ENCODE measurements at regions not wholly inside any gene's neighbourhood (a gene's known extent, or its start where the extent isn't known, plus 50 kb on each side); places are given as distances from the start of the nearest gene placed in this dataset.

DNA sequence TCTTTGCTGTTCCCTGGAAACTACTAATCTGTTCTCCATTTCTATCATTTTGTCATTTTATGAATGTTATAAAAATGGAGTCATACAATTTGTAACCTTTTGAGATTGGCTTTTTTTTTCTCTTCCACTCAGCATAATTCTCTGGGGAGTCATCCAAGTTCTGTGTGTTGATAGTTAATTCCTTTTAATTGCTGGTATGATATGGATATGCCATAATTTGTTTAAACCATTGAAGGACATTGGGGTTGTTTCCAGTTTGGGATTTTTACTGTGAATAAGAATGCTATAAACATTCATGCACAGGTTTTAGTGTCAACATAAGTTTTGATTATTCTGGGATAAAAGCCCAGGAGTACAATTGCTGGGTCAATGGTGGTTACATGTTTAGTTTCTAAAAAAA, 279.4 kb downstream of the WNT5A start:
- no peaks in the 10 kb centered on the region for H3K79me2 ChIP-seq (ENCODE audit: insufficient read depth, low read length)
- H3K4me1 ChIP-seq (ENCODE audit: insufficient read depth, low read length) = no peaks in the 10 kb centered on the region
- H3K4me2 ChIP-seq (ENCODE audit: insufficient read depth, low read length) = no peak overlapping the region
- no peaks in the 10 kb centered on the region for H3K27me3 ChIP-seq (ENCODE audit: insufficient read depth, low read length, poor library complexity)
- no peaks in the 10 kb centered on the region for H4K20me1 ChIP-seq (ENCODE audit: insufficient read depth, low read length)
- H3K4me3 ChIP-seq (ENCODE audit: low read depth in 1 of 2, low read length in 2 of 2) = no peak overlapping the region
- no peaks in the 10 kb centered on the region for H3K9me3 ChIP-seq (ENCODE audit: insufficient read depth, low read length, severe bottlenecking)
- DNase-seq (no peak), ATAC-seq (ENCODE audit: insufficient read depth, low read depth) (no peak)
- no peak for TF ChIP-seq EZH2 (IDR thresholded peaks at IDR 0.05; ENCODE audit: borderline replicate concordance, low read depth, low read length, severe bottlenecking)
- TF ChIP-seq, protein P1, sequence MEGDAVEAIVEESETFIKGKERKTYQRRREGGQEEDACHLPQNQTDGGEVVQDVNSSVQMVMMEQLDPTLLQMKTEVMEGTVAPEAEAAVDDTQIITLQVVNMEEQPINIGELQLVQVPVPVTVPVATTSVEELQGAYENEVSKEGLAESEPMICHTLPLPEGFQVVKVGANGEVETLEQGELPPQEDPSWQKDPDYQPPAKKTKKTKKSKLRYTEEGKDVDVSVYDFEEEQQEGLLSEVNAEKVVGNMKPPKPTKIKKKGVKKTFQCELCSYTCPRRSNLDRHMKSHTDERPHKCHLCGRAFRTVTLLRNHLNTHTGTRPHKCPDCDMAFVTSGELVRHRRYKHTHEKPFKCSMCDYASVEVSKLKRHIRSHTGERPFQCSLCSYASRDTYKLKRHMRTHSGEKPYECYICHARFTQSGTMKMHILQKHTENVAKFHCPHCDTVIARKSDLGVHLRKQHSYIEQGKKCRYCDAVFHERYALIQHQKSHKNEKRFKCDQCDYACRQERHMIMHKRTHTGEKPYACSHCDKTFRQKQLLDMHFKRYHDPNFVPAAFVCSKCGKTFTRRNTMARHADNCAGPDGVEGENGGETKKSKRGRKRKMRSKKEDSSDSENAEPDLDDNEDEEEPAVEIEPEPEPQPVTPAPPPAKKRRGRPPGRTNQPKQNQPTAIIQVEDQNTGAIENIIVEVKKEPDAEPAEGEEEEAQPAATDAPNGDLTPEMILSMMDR (IDR thresholded peaks at IDR 0.05; ENCODE audit: borderline replicate concordance, extremely low read depth, low read length, poor library complexity, severe bottlenecking) = no peak
- no peak overlapping the region for H2AFZ ChIP-seq (ENCODE audit: low read depth, low read length)
- H3K9ac ChIP-seq (ENCODE audit: low read depth, low read length) = no peak overlapping the region
- H3K36me3 ChIP-seq (ENCODE audit: insufficient read depth, low read length) = no peaks in the 10 kb centered on the region
- H3K27ac ChIP-seq (ENCODE audit: low read length) = no peak overlapping the region

GRCh38 chr3:55205990-55206389, 278.1 kb upstream of the LRTM1 start:
- H2AFZ ChIP-seq (ENCODE audit: low read depth, low read length) = no peak overlapping the region
- H4K20me1 ChIP-seq (ENCODE audit: insufficient read depth, low read length) = no peaks in the 10 kb centered on the region
- H3K4me1 ChIP-seq (ENCODE audit: insufficient read depth, low read length) = no peaks in the 10 kb centered on the region
- no peaks in the 10 kb centered on the region for H3K79me2 ChIP-seq (ENCODE audit: insufficient read depth, low read length)
- no peak overlapping the region for H3K9ac ChIP-seq (ENCODE audit: low read depth, low read length)
- no peak overlapping the region for H3K27ac ChIP-seq (ENCODE audit: low read length)
- H3K36me3 ChIP-seq (ENCODE audit: insufficient read depth, low read length) = no peaks in the 10 kb centered on the region
- no peaks in the 10 kb centered on the region for H3K27me3 ChIP-seq (ENCODE audit: insufficient read depth, low read length, poor library complexity)
- ATAC-seq (ENCODE audit: insufficient read depth, low read depth) (no peak), DNase-seq (no peak)
- H3K9me3 ChIP-seq (ENCODE audit: insufficient read depth, low read length, severe bottlenecking) = no peaks in the 10 kb centered on the region
- H3K4me2 ChIP-seq (ENCODE audit: insufficient read depth, low read length) = no peak overlapping the region
- no peak overlapping the region for H3K4me3 ChIP-seq (ENCODE audit: low read depth in 1 of 2, low read length in 2 of 2)
- TF ChIP-seq, protein P1 (IDR thresholded peaks at IDR 0.05; ENCODE audit: borderline replicate concordance, extremely low read depth, low read length, poor library complexity, severe bottlenecking) = no peak
- no peak for TF ChIP-seq EZH2 (IDR thresholded peaks at IDR 0.05; ENCODE audit: borderline replicate concordance, low read depth, low read length, severe bottlenecking)

- H3K4me3 ChIP-seq (ENCODE audit: low read depth in 1 of 2, low read length in 2 of 2) = no peak overlapping the region
- no peak overlapping the region for H3K9ac ChIP-seq (ENCODE audit: low read depth, low read length)
- no peak overlapping the region for H3K4me2 ChIP-seq (ENCODE audit: insufficient read depth, low read length)
- no peaks in the 10 kb centered on the region for H3K36me3 ChIP-seq (ENCODE audit: insufficient read depth, low read length)
- H3K27me3 ChIP-seq (ENCODE audit: insufficient read depth, low read length, poor library complexity) = no peaks in the 10 kb centered on the region
- H2AFZ ChIP-seq (ENCODE audit: low read depth, low read length) = no peak overlapping the region
- DNase-seq (no peak), ATAC-seq (ENCODE audit: insufficient read depth, low read depth) (no peak)
- H3K27ac ChIP-seq (ENCODE audit: low read length) = no peak overlapping the region
- TF ChIP-seq, protein P1 (IDR thresholded peaks at IDR 0.05; ENCODE audit: borderline replicate concordance, extremely low read depth, low read length, poor library complexity, severe bottlenecking) = no peak
- no peak for TF ChIP-seq EZH2 (IDR thresholded peaks at IDR 0.05; ENCODE audit: borderline replicate concordance, low read depth, low read length, severe bottlenecking)
- no peaks in the 10 kb centered on the region for H3K4me1 ChIP-seq (ENCODE audit: insufficient read depth, low read length)
- no peaks in the 10 kb centered on the region for H4K20me1 ChIP-seq (ENCODE audit: insufficient read depth, low read length)
- no peaks in the 10 kb centered on the region for H3K9me3 ChIP-seq (ENCODE audit: insufficient read depth, low read length, severe bottlenecking)
- no peaks in the 10 kb centered on the region for H3K79me2 ChIP-seq (ENCODE audit: insufficient read depth, low read length)
Observed at GRCh38 chr3:55204417-55204816, 276.6 kb upstream of the LRTM1 start.

DNA sequence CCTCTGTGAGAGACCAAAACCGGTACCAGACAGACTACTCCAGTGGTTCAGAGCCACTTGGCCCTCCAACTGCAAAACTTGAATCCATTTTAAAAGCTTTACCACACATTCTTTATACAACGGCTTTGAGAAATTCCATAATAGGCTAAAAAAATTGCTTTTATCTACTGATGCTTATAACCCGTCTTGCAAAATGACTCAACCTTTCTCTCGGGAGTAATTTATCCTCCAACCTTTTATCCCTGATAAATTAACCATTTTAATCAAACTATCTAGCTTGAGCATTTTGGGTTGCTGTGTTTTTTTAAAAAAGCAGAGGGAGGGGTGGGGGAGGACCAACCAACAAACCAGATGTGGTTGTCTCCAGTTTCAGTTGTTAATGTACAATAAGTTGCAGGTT, 275.7 kb upstream of the LRTM1 start:
- no peak overlapping the region for H3K27ac ChIP-seq (ENCODE audit: low read length)
- H3K9me3 ChIP-seq (ENCODE audit: insufficient read depth, low read length, severe bottlenecking) = no peaks in the 10 kb centered on the region
- DNase-seq = no peak
- no peak for TF ChIP-seq EZH2 (IDR thresholded peaks at IDR 0.05; ENCODE audit: borderline replicate concordance, low read depth, low read length, severe bottlenecking)
- TF ChIP-seq, protein P1 (IDR thresholded peaks at IDR 0.05; ENCODE audit: borderline replicate concordance, extremely low read depth, low read length, poor library complexity, severe bottlenecking) = no peak
- H3K9ac ChIP-seq (ENCODE audit: low read depth, low read length) = no peak overlapping the region
- H2AFZ ChIP-seq (ENCODE audit: low read depth, low read length) = no peak overlapping the region
- H3K27me3 ChIP-seq (ENCODE audit: insufficient read depth, low read length, poor library complexity) = no peaks in the 10 kb centered on the region
- H3K36me3 ChIP-seq (ENCODE audit: insufficient read depth, low read length) = no peaks in the 10 kb centered on the region
- no peaks in the 10 kb centered on the region for H3K4me1 ChIP-seq (ENCODE audit: insufficient read depth, low read length)
- ATAC-seq (ENCODE audit: insufficient read depth, low read depth) = no peak
- H3K4me2 ChIP-seq (ENCODE audit: insufficient read depth, low read length) = no peak overlapping the region
- H3K79me2 ChIP-seq (ENCODE audit: insufficient read depth, low read length) = no peaks in the 10 kb centered on the region
- no peaks in the 10 kb centered on the region for H4K20me1 ChIP-seq (ENCODE audit: insufficient read depth, low read length)
- no peak overlapping the region for H3K4me3 ChIP-seq (ENCODE audit: low read depth in 1 of 2, low read length in 2 of 2)

All from DND-41 (cell line).